ENCODE measurements at regions not wholly inside any gene's neighbourhood (a gene's known extent, or its start where the extent isn't known, plus 50 kb on each side); places are given as distances from the start of the nearest gene placed in this dataset.

DNA sequence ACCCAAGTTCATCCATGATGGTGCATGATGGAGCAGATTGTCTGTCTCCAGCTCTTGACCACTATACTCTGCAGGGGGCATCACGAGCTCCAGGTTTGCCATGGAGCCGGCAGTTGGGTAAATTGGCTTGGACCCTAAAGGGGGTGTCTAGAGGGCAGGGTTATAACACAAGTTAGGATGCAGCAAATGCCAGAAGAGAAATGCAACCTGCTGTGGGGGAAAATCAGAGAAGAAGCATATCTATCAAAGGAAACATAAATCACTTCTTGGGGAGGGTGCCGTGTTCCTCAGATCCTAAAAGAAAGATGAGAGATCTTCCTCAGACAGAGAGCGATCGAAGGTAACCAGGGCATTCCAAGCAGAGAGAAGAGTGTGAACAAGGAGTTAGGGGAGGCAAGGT, 334.9 kb downstream of the C12orf75 start:
- no peaks in the 10 kb centered on the region for H3K4me1 ChIP-seq
- H3K9me3 ChIP-seq = no peaks in the 10 kb centered on the region
- TF ChIP-seq POLR2A (IDR thresholded peaks at IDR 0.05) = no peak
- TF ChIP-seq, protein P1, sequence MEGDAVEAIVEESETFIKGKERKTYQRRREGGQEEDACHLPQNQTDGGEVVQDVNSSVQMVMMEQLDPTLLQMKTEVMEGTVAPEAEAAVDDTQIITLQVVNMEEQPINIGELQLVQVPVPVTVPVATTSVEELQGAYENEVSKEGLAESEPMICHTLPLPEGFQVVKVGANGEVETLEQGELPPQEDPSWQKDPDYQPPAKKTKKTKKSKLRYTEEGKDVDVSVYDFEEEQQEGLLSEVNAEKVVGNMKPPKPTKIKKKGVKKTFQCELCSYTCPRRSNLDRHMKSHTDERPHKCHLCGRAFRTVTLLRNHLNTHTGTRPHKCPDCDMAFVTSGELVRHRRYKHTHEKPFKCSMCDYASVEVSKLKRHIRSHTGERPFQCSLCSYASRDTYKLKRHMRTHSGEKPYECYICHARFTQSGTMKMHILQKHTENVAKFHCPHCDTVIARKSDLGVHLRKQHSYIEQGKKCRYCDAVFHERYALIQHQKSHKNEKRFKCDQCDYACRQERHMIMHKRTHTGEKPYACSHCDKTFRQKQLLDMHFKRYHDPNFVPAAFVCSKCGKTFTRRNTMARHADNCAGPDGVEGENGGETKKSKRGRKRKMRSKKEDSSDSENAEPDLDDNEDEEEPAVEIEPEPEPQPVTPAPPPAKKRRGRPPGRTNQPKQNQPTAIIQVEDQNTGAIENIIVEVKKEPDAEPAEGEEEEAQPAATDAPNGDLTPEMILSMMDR (IDR thresholded peaks at IDR 0.05) = no peak
- intact Hi-C loops (cut with DNase I; ENCODE audit: low total_unique reads) = no loop called here
- DNase-seq = no peak
- H3K27me3 ChIP-seq = no peaks in the 10 kb centered on the region
- H3K4me3 ChIP-seq = no peak overlapping the region
- H3K36me3 ChIP-seq = no peaks in the 10 kb centered on the region
- no peak overlapping the region for H3K27ac ChIP-seq

DNA sequence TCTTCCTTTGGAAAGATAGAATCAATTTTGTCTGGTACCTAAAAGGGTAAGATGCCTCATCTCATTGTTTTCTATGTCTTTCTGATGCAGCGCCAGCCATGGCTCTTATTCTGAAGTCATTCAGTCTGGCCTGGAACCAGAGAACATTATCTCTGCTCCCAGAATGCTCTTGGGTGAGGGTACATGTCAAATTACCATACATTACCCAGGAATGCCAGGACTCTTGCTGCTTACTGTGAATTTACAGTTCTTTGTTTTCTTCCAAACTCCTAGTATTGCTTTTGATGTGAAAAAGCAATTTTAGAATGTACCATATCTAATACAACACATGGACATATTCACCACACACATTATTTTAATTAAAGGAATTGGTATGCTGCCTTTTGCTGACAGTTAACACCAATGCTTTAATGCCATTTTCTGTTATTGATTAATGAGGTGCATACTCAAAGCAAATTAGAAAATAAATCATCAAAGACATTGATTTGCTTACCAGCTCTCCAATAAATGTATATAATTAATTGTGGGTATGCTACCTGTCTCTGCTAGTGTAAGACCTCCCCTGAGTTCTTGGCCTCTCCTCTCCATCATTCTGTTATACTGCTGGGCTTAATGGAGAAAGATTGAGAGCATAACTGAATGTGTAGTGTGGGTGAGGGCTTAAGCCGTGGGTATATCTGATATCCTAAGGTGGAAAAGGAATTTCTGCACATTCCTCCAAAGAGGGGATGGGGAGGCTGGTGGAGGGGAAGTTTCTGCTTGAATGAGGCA, 337.7 kb downstream of the C12orf75 start:
- Histone ChIP-seq H3K4me1 (peaks cover 0 to 2% of the 10 kb centered on the region in 2 donors), H3K36me3 (no peaks in the 10 kb centered on the region), H3K9me3 (no peaks in the 10 kb centered on the region), H3K4me3 (no peak overlapping the region), H3K27ac (no peak overlapping the region), H3K27me3 (no peaks in the 10 kb centered on the region)
- TF ChIP-seq POLR2A (IDR thresholded peaks at IDR 0.05) = no peak
- TF ChIP-seq, protein P1 (IDR thresholded peaks at IDR 0.05) = no peak
- no peak for DNase-seq
- intact Hi-C loops (cut with DNase I; ENCODE audit: low total_unique reads) = no loop called here

DNA sequence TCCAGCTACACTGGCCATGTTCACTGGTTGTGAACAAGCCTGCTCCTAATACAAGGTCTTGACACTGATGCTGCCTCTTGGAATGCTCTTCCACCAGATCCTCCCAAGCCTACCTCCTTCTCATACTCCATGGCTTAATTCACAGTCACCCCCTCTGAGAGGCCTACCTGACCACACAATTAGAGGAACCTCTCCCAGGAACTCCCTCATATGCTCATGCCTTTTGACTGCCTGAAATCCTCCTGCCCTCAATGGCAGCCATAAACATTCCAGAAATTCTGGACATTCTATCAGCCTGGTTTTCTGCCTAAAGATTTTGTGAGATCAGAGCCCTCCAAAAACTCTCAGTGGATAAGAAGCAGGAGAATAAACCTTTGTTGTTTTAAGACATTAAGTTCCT, 340.2 kb downstream of the C12orf75 start:
- Histone ChIP-seq H3K36me3 (no peaks in the 10 kb centered on the region), H3K27me3 (no peaks in the 10 kb centered on the region), H3K27ac (no peak overlapping the region), H3K9me3 (no peaks in the 10 kb centered on the region), H3K4me3 (no peak overlapping the region), H3K4me1 (peaks cover 0 to 3% of the 10 kb centered on the region in 2 donors)
- intact Hi-C loops (cut with DNase I; ENCODE audit: low total_unique reads) = no loop called here
- TF ChIP-seq POLR2A (IDR thresholded peaks at IDR 0.05) = no peak
- TF ChIP-seq, protein P1 (IDR thresholded peaks at IDR 0.05) = no peak
- DNase-seq = no peak

DNA sequence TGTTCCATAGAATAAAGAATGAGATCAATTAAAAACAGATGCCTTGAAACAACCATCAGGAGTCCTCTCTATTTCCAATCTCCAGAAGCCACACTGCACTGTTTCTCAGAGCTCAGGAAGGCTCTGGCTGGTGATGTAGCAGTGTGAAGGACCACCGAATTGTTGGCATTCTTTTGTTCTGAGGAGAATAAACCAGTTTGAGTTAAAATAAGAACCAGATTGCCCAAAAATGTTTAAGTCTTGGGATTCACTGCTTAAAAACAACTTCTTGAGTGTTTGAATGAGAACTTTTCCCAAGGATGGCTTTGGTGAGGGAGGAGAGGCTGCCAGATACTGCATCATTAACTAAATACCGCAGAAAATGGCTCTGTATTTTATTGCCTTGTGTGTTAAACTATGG, 341.2 kb downstream of the C12orf75 start:
- H3K27ac ChIP-seq = peak overlapping the region; percentile 56 to 57
- no peaks in the 10 kb centered on the region for H3K36me3 ChIP-seq
- DNase-seq = no peak
- no peaks in the 10 kb centered on the region for H3K9me3 ChIP-seq
- intact Hi-C loops (cut with DNase I; ENCODE audit: low total_unique reads) = no loop called here
- no peaks in the 10 kb centered on the region for H3K27me3 ChIP-seq
- no peak overlapping the region for H3K4me3 ChIP-seq
- H3K4me1 ChIP-seq = peaks cover 0 to 3% of the 10 kb centered on the region in 2 donors
- TF ChIP-seq, protein P1 (IDR thresholded peaks at IDR 0.05) = no peak

DNA sequence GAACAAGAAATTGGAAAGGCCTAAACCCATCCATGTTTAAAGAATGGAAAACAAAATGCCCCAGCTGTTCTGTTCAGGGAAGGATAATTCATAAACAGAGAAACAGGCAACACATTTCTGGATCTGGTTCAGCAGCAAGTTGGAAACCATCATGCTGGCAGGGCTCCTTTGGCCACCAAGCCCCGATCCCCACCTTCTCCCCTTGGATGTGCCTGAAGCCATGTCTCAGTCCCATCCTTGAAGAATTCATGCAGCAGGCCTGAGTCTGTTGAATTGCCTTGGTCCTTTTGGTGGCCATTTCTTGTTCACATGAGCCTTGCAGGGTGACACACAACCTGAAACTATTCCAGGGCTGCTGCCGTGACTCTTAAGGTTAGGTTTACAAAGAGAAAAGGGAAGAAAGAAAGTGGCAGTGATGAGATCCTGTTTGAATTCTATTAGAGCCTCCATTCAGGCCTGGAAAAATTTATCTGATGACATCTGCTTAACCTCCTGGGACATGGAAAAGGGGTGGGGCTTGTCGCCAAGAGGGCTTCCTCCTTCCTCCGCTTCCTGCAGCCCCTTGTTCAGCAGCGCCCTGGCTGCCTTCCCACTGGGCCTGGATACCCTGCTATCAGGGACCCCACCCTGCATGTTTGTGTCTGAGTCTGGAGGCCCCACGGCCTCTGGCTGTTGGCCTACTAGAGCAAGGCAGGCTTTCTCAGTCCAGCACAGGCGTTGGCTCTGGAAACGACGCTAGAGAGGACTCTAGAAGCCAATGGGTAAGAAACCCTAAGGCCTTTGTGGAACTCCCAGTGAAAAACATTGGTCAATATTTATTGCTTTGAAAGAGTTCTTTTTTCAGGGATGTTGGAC, 341.9 kb downstream of the C12orf75 start:
- Histone ChIP-seq H3K4me3 (no peak overlapping the region), H3K27ac (peak overlapping the region; percentile 56 to 57), H3K36me3 (no peaks in the 10 kb centered on the region), H3K9me3 (no peaks in the 10 kb centered on the region), H3K4me1 (peaks cover 0 to 3% of the 10 kb centered on the region in 2 donors), H3K27me3 (no peaks in the 10 kb centered on the region)
- TF ChIP-seq POLR2A (IDR thresholded peaks at IDR 0.05) = no peak
- TF ChIP-seq, protein P1 (IDR thresholded peaks at IDR 0.05) = no peak
- peak; percentile 50 to 71 for DNase-seq
- intact Hi-C loops (cut with DNase I; ENCODE audit: low total_unique reads) = no loop called here

All from uterus (tissue), 3 donors.